RPMI7951 (cell line): ENCODE measurements at regions not wholly inside any gene's neighbourhood (a gene's known extent, or its start where the extent isn't known, plus 50 kb on each side); places are given as distances from the start of the nearest gene placed in this dataset.

ENCODE experiments used
- DNase-seq: peaks from one replicate; pipeline ENCODE4 v3.0.0-alpha.2; 2012; ENCODE audit warnings: low read depth

GRCh38 chr3:64848127-64848800 lies 160.5 kb upstream of the ADAMTS9 start:
- DNase-seq = no peak

GRCh38 chr3:64844558-64844957 lies 156.8 kb upstream of the ADAMTS9 start:
- DNase-seq = no peak

DNA sequence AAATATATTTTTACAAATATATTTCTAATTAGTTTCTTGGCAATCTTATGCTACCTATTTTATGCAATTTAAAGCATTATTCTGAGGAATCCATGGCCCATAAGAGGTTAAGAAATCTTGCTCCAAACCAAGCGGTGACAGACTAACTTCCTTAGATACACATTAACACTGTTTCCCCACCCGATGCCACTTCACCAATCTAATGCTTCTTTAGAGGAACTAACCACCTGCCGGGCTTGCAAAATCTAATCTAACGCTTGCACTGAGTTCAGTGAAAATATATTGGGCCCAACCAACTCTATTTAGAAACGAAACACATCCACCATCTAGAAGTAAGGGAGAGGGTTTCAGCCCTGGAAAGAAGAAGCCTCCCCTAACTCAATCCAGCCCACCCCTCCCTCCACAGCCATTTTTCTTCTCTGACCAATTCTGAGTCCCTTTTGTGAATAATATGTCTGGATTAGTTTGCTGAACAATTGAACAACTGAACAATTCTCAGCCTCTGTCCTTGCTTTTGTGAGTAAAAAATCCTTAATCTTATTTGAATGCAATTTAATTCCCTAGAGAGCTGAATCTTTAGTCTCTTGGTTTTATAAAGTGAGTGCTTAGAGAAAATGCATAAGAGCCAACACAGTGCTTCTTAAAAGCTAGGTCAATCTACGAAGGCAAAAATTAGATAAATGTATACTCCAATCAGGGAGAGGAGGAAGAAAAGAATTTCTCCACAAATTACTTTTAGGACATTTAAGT lies 150.4 kb upstream of the ADAMTS9 start:
- DNase-seq = no peak

- DNase-seq = no peak
Observed at GRCh38 chr3:64837126-64837738, 149.4 kb upstream of the ADAMTS9 start.

- no peak for DNase-seq
Observed at GRCh38 chr3:64836097-64836496, 148.3 kb upstream of the ADAMTS9 start.

DNA sequence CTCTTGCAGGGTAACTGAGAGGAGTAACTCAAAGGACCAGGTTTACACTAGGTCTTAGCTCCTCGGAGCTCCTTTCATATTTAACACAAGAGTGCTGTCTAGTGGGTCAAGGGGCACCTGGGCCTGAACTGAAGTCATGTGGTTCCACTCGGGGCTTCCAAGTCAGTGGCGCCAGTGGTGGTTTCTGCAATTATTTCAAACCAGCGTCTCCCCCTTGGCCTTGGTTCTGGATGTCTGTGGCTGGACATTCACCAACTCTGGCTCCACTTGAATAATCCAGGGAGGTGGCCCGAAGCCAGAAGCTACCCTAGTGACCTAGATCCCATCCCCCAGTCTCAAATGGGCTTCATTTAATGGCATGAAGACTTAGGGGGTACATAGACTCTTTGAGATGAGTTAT lies 144.3 kb upstream of the ADAMTS9 start:
- DNase-seq = no peak

- DNase-seq = no peak
Observed at GRCh38 chr3:64830681-64831080, 142.9 kb upstream of the ADAMTS9 start.

GRCh38 chr3:64829331-64829730 lies 141.5 kb upstream of the ADAMTS9 start:
- no peak for DNase-seq

DNA sequence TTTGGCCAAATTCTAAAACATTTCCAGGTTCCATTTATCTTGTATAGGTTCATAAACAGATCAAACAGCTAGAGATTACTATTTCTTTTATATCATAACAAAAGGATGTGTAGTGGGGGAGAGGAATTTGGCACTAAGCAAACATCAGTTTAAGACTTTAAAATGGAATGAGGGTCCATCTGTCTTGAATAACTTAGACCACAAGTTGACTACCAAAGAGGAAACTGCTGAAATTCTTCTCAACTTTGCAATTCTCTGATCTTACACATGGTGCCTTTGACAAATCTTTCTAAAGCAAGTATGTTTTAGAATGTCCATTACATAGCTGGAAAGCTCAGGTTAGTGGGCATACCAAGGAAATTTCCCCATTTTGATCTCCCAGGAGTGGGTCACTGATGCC lies 140.5 kb upstream of the ADAMTS9 start:
- DNase-seq = no peak

GRCh38 chr3:64827431-64827830 lies 139.6 kb upstream of the ADAMTS9 start:
- DNase-seq = no peak

DNA sequence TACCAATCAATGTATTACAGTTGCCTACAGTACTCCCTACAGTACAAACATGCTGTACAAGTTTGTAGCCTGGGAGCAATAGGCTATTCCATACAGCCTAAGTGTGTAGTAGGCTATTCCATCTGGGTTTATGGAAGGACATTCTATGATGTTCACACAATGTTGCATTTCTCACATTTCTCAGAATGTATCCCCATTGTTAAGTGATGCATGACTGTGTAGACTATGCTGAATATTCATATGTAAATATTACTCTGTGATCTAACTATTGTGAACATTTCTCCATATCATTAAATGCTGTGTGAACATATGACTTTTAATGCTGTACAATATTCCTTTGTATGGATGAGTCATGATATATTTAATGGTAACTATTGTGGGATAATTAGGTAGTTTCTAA lies 139.2 kb upstream of the ADAMTS9 start:
- no peak for DNase-seq

- DNase-seq = no peak
Observed at GRCh38 chr3:64825404-64826120, 137.8 kb upstream of the ADAMTS9 start.

DNA sequence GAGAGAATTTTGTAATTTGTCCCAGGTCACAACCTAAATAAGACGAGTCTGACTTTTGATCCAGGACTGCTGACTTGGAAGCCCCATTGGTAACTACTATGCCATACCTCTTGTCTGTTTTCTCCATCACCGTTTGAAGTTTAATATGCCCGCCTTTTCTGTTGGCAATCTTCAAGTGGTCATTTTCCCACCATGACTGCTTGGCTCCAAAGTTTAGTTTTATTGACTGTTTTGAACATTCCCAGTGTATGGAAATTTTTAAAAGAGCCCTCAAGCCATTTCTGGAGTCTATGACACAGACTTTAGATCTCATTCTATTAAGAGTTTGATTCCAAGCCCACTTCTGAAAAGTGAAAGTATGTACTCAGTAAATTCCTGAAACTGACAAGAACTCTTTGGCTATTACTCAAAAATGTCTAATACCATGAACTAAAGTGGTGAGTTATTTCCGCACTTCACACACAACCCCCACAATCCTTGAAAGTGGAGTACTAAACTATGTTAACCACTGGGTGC lies 136.7 kb upstream of the ADAMTS9 start:
- DNase-seq = peak; percentile 12

DNA sequence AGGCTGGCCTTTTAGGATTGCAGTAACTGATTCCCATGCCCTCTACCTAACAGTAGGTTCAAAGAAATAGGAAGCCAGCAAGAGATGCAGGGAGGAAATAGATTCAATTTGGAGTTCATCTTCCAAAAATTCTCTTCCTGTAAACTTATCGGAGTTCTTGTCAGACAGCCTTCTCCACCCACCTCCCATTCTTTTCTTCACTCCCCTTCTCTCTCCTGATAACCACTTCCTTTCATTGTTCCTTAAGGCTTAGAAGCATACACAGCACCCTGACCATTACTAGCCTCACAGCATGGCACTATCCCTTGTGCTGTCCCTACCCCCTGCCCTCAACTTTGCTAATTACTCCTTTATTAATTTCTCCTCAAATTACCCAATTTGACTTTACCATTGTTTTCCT lies 130.4 kb upstream of the ADAMTS9 start:
- no peak for DNase-seq

GRCh38 chr3:64816355-64816754 lies 128.6 kb upstream of the ADAMTS9 start:
- DNase-seq = no peak

GRCh38 chr3:64815789-64816188 lies 128.0 kb upstream of the ADAMTS9 start:
- DNase-seq = no peak

GRCh38 chr3:64815195-64815631 lies 127.4 kb upstream of the ADAMTS9 start:
- DNase-seq = peak; percentile 32

- no peak for DNase-seq
Observed at GRCh38 chr3:64814351-64814750, 126.6 kb upstream of the ADAMTS9 start.

DNA sequence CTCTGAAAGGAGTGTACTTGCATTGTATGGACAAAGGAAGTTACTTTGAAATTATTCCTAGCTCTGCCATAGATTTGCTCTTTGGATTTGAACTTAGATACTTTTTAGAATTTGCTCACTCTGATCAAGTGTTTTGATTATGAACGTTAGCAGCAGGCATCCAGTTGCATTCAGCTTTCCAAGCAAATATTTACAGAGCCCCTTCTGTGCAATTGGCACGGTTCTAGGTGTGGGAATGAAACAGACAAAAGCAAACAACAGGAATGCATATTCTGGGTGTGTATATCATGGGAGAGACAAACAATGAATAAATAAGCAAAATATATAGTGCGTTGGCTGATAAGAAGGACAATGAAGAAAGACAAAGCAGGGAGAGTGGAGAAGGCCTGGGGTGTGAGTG lies 125.5 kb upstream of the ADAMTS9 start:
- DNase-seq = no peak

- DNase-seq = no peak
Observed at GRCh38 chr3:64809086-64809485, 121.3 kb upstream of the ADAMTS9 start.

DNA sequence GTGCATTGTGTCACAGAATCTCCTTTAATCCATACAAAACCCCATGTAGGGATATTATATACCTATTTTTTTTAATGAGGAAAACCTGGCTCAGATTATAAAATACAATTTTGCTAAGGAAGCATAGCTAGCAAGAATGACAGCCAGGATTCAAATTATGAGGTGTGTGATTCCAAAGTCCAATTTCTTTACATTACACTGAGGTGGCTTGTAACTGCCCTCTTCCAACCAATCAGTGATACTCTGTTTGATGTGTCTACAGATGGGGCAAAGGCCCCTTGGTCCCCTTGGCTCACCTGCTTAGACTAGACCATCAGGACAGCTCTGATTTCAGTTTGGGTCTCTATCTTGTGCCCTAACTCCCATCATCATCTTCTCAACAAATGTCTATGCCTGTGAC lies 120.3 kb upstream of the ADAMTS9 start:
- DNase-seq = no peak
